Natural killer cell treated with Interleukin-12 subunit alpha and Interleukin-12 subunit beta and Interleukin-15 and Interleukin-18, amount 100 ng/mL, for 72 hours (primary cell): ENCODE measurements at regions not wholly inside any gene's neighbourhood (a gene's known extent, or its start where the extent isn't known, plus 50 kb on each side); places are given as distances from the start of the nearest gene placed in this dataset.
A peak's percentile ranks its signal among the peaks of the same experiment; 100 is the strongest.
"Not testable (repeated sequence)": the region's sequence is repeated elsewhere in the genome, so short reads cannot be mapped to it uniquely, and the experiment has no call there.

ENCODE experiments used
- ATAC-seq, 2 donors: fragments of 150-1000 bp; cut with Tn5 transposase in 1 of 2; sonication (Bioruptor Pico), chemical (Tn5 transposase) in 1 of 2; 2 replicates each; pipeline ENCODE4 v1.10.0; 2021
- DNase-seq: peaks from one replicate; pipeline ENCODE4 v3.0.0; 2022; ENCODE audit warnings: low spot score
- H3K27ac Mint-ChIP-seq, 2 donors: 1 replicate in 1 of 2; 2 replicates in 1 of 2; pipeline ENCODE4 v1.8.0; 2022; ENCODE audit warnings: mixed read lengths in 2 of 2, mild to moderate bottlenecking in 1 of 2, moderate library complexity in 1 of 2
- H3K27me3 Mint-ChIP-seq, 2 donors: 1 replicate in 1 of 2; 2 replicates in 1 of 2; pipeline ENCODE4 v1.8.0; 2022; ENCODE audit warnings: mixed read lengths in 2 of 2
- H3K36me3 Mint-ChIP-seq: one replicate; pipeline ENCODE4 v1.8.0; 2022; ENCODE audit warnings: mixed read lengths
- H3K4me1 Mint-ChIP-seq, 2 donors: 1 replicate in 1 of 2; 2 replicates in 1 of 2; pipeline ENCODE4 v1.8.0; 2022; ENCODE audit warnings: low read depth in 2 of 2, mixed read lengths in 2 of 2, mild to moderate bottlenecking in 1 of 2
- H3K4me3 Mint-ChIP-seq: one replicate; pipeline ENCODE4 v1.8.0; 2022; ENCODE audit warnings: mixed read lengths
- H3K9me3 Mint-ChIP-seq: 2 replicates; pipeline ENCODE4 v1.8.0; 2022; ENCODE audit warnings: mixed read lengths

- DNase-seq, result no peak
- no peak for ATAC-seq
- Mint-ChIP-seq H3K9me3 (no peaks in the 10 kb centered on the region), H3K27me3 (peaks cover 31 to 52% of the 10 kb centered on the region in 2 donors), H3K4me1 (no peaks in the 10 kb centered on the region), H3K27ac (no peak overlapping the region), H3K4me3 (no peak overlapping the region), H3K36me3 (no peaks in the 10 kb centered on the region)
Observed at GRCh38 chr1:203401199-203401877, 50.4 kb upstream of the FMOD start.

- no peak for ATAC-seq
Observed at GRCh38 chr1:203402152-203402551, 51.2 kb upstream of the FMOD start.

GRCh38 chr1:203402629-203403337 is 51.9 kb upstream of the FMOD start:
- Mint-ChIP-seq H3K27ac (no peak overlapping the region), H3K4me3 (no peak overlapping the region), H3K36me3 (no peaks in the 10 kb centered on the region), H3K9me3 (no peaks in the 10 kb centered on the region), H3K4me1 (no peaks in the 10 kb centered on the region), H3K27me3 (peaks cover 23 to 49% of the 10 kb centered on the region in 2 donors)
- no peak for ATAC-seq
- DNase-seq, result no peak

More at GRCh38 chr1:203402152-203402551, 51.2 kb upstream of the FMOD start:
- Mint-ChIP-seq H3K27me3 (peaks cover 25 to 51% of the 10 kb centered on the region in 2 donors), H3K36me3 (no peaks in the 10 kb centered on the region), H3K27ac (no peak overlapping the region), H3K9me3 (no peaks in the 10 kb centered on the region), H3K4me3 (no peak overlapping the region), H3K4me1 (no peaks in the 10 kb centered on the region)
- DNase-seq, result no peak

- H3K4me1 Mint-ChIP-seq, result no peaks in the 10 kb centered on the region
- DNase-seq (no peak), ATAC-seq (no peak)
- no peaks in the 10 kb centered on the region for H3K9me3 Mint-ChIP-seq
- H3K4me3 Mint-ChIP-seq, result no peak overlapping the region
- no peak overlapping the region for H3K27ac Mint-ChIP-seq
- H3K27me3 Mint-ChIP-seq, result peaks cover 24 to 48% of the 10 kb centered on the region in 2 donors
- no peaks in the 10 kb centered on the region for H3K36me3 Mint-ChIP-seq
Observed at GRCh38 chr1:203403586-203403985, 52.7 kb upstream of the FMOD start.

- Mint-ChIP-seq H3K27ac (no peak overlapping the region), H3K4me1 (no peaks in the 10 kb centered on the region), H3K36me3 (no peaks in the 10 kb centered on the region), H3K9me3 (no peaks in the 10 kb centered on the region), H3K4me3 (no peak overlapping the region), H3K27me3 (peaks cover 29 to 55% of the 10 kb centered on the region in 2 donors)
- DNase-seq (no peak), ATAC-seq (no peak)
Observed at GRCh38 chr1:203404546-203404945, 53.6 kb upstream of the FMOD start.

- no peak overlapping the region for H3K27ac Mint-ChIP-seq
- peaks cover 38 to 64% of the 10 kb centered on the region in 2 donors for H3K27me3 Mint-ChIP-seq
- H3K4me3 Mint-ChIP-seq, result no peak overlapping the region
- H3K4me1 Mint-ChIP-seq, result no peaks in the 10 kb centered on the region
- H3K36me3 Mint-ChIP-seq, result no peaks in the 10 kb centered on the region
- DNase-seq (no peak), ATAC-seq (no peak)
- H3K9me3 Mint-ChIP-seq, result no peaks in the 10 kb centered on the region
Observed at GRCh38 chr1:203405703-203406438, 54.9 kb upstream of the FMOD start.

GRCh38 chr1:203406446-203407045 is 55.6 kb upstream of the FMOD start:
- peaks cover 35 to 62% of the 10 kb centered on the region in 2 donors for H3K27me3 Mint-ChIP-seq
- no peak overlapping the region for H3K27ac Mint-ChIP-seq
- no peaks in the 10 kb centered on the region for H3K9me3 Mint-ChIP-seq
- ATAC-seq (no peak), DNase-seq (no peak)
- no peak overlapping the region for H3K4me3 Mint-ChIP-seq
- no peaks in the 10 kb centered on the region for H3K36me3 Mint-ChIP-seq
- no peaks in the 10 kb centered on the region for H3K4me1 Mint-ChIP-seq

GRCh38 chr1:203407296-203407695 is 56.4 kb upstream of the FMOD start:
- Mint-ChIP-seq H3K36me3 (no peaks in the 10 kb centered on the region), H3K9me3 (no peaks in the 10 kb centered on the region), H3K27ac (no peak overlapping the region), H3K27me3 (peaks cover 35 to 61% of the 10 kb centered on the region in 2 donors), H3K4me1 (no peaks in the 10 kb centered on the region), H3K4me3 (no peak overlapping the region)
- ATAC-seq, result no peak
- no peak for DNase-seq

GRCh38 chr1:203408486-203409481 is 57.9 kb upstream of the FMOD start:
- Mint-ChIP-seq H3K27me3 (peaks cover 37 to 62% of the 10 kb centered on the region in 2 donors), H3K36me3 (no peaks in the 10 kb centered on the region), H3K4me3 (no peak overlapping the region), H3K9me3 (no peaks in the 10 kb centered on the region), H3K27ac (no peak overlapping the region), H3K4me1 (no peaks in the 10 kb centered on the region)
- ATAC-seq (peak in 1 of 2 donors; percentile 17), DNase-seq (no peak)

GRCh38 chr1:203410182-203410900 is 59.4 kb upstream of the FMOD start:
- Mint-ChIP-seq H3K36me3 (peaks cover 5% of the 10 kb centered on the region), H3K27ac (no peak overlapping the region), H3K4me3 (no peak overlapping the region), H3K4me1 (no peaks in the 10 kb centered on the region), H3K27me3 (peaks cover 35 to 61% of the 10 kb centered on the region in 2 donors), H3K9me3 (peaks cover 3% of the 10 kb centered on the region)
- DNase-seq, result no peak
- no peak for ATAC-seq

GRCh38 chr1:203411431-203411830 is 60.5 kb upstream of the FMOD start:
- not testable (repeated sequence) for DNase-seq, H3K4me1 Mint-ChIP-seq, H3K9me3 Mint-ChIP-seq, ATAC-seq, H3K27ac Mint-ChIP-seq, H3K36me3 Mint-ChIP-seq, H3K4me3 Mint-ChIP-seq
- H3K27me3 Mint-ChIP-seq, result peaks cover 34 to 55% of the 10 kb centered on the region in 2 donors

- Mint-ChIP-seq H3K4me1 (no peaks in the 10 kb centered on the region), H3K36me3 (peaks cover 5% of the 10 kb centered on the region), H3K27ac (no peak overlapping the region), H3K4me3 (no peak overlapping the region), H3K27me3 (peaks cover 16% of the 10 kb centered on the region in 2 donors), H3K9me3 (peaks cover 3% of the 10 kb centered on the region)
- DNase-seq (no peak), ATAC-seq (no peak)
Observed at GRCh38 chr1:203419558-203419957, 56.0 kb upstream of the PRELP start.
